Activated naive CD4-positive, alpha-beta T cell treated with anti-CD3 and anti-CD28 coated beads, Interleukin-2, amount 50 U/mL, for 16 hours (primary cell): ENCODE measurements at regions not wholly inside any gene's neighbourhood (a gene's known extent, or its start where the extent isn't known, plus 50 kb on each side); places are given as distances from the start of the nearest gene placed in this dataset.
"Not testable (repeated sequence)": the region's sequence is repeated elsewhere in the genome, so short reads cannot be mapped to it uniquely, and the experiment has no call there.

Experiments used
- DNase-seq: peaks from one replicate; pipeline ENCODE4 v3.0.0-alpha.2; 2020

- no peak for DNase-seq
Measured at GRCh38 chr5:91499943-91500531, 116.9 kb upstream of the ARRDC3 start.

- no peak for DNase-seq
Measured at GRCh38 chr5:91495699-91496098, 112.6 kb upstream of the ARRDC3 start.

DNA sequence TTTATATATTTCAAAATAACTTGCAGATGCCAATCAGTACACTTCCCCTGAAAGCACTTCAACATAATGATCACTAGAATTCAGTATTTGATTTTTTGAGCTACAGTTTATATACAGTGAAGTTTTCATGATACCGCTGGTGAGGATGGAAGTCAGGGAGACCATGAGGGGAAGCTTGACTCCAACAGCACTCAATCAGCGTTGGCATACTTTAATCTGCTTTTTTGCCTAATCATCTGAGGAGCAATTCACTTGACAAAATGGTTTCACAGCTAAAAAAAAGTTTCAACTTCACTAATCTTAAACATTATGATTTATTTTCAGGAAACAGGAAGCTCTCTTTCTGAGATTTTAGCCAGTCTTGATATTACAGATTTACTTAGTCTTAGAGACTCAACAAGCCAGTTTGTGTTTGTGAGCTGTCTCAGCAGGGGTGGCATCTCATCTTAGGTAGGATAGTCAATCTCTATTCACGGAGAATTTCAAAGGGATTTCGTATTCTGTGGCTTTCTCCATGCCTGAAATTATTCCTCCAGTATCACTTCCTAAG, 111.4 kb upstream of the ARRDC3 start:
- DNase-seq, result no peak

DNA sequence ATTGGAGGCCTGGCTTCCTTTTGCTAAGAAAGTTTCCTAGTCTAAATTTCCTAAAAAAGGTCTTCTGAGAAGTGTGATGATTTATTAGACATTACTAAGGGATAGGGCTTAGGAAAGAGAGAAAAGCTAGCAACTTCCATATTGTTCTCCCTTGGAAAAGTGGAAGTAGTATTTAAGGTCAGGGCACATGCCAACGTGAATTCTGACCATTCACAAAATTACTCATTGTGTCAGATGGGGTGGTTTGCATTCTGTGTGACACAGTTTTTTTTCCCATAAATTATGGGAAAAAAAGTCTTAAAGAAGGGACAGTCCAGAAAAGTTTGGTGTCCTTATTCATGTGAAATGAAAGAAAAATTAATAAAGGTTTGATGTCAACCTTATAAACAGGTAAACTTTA, 110.0 kb upstream of the ARRDC3 start:
- DNase-seq, result no peak

DNA sequence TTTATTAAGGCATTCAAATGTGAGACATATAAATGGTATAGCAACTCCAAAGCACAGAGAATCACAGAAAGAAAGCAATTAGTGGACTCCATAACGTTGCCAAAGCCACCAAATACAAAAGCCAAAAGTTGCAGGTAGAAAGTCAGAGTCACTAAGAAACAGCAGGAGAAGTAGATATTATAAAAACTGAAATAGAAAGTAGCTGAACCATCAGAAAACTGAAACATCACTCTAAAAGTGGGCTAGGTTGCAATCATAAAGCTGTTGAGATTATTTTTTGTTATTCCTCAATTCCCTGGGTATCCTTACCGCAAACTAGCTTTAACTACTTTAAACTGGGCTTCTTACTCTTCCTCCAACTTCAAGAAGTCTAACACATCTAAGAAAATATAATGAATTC, 108.1 kb upstream of the ARRDC3 start:
- DNase-seq, result no peak

- DNase-seq, result no peak
Measured at GRCh38 chr5:91490316-91490715, 107.2 kb upstream of the ARRDC3 start.

- DNase-seq, result no peak
Measured at GRCh38 chr5:91487420-91487819, 104.3 kb upstream of the ARRDC3 start.

DNA sequence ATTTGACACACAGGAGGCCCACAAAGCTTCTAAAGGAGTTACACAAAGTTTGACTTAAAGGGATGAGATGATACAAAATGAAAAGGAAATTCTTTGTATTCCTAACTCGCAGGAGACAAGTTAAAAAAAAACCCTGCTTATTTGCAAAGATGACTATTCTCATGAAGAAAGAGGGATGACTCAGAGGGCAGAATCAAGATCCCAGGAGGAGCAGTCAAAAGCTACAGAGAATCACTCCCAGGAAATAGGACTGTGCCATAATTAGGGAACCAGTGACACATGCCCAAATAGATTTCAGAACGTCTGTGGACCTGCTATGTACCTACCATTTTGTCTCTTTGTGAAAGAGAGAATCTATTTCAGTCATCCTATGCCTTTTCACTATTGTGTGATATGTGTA, 103.5 kb upstream of the ARRDC3 start:
- DNase-seq, result no peak

DNA sequence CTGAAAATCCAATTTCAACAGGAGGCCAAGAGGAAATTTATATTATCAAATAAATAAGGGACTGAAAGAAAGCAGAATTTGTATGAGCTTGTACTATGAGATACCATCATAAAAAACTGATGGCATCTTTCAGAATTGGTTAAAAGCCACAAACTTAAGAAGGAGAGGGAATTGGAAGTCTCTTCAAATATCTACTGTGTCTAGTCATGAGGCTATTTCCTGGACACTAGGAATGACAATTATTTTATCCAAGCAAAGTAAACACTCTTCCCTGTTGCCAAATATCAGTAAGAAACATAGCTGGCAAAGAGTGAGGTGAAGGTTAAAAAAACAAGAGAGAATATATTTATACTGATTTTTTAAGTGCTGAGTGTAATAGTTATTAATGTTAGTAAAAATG, 101.5 kb upstream of the ARRDC3 start:
- no peak for DNase-seq

DNA sequence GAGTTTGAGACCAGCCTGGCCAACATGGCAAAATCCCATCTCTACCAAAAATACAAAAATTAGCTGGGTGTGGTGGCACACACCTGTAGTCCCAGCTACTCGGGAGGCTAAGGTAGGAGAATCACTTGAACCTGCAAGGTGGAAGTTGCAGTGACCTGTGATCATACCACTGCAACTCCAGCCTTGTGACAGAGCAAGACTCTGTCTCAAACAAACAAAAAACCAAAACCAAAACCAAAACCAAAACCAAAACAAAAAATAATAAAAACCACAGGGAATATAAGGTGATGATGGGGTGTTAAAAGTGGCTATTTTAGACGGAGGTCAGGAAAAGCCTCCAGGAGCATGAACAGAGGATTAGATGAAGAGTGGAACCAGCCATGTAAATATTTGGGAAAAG, 96.3 kb upstream of the ARRDC3 start:
- DNase-seq, result not testable (repeated sequence)

DNA sequence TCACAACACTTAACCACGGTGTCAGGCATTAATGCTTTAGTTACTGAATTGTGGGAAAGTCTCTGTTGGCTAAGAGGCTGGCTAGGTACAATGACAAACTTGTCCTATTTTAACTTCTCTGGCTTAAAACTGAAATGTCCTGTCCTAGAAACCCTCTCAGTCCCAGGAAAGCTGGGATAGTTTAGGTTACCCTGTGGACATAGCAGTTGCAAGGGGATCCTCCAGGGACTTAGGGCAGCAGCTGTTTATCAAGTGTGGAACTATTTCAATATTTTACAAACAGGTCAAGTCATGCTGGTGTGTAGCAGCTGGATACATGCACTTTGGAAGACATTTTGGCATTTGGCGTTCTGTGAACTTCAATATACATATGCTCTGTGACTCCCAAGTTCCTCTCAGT, 95.0 kb upstream of the ARRDC3 start:
- DNase-seq, result no peak

DNA sequence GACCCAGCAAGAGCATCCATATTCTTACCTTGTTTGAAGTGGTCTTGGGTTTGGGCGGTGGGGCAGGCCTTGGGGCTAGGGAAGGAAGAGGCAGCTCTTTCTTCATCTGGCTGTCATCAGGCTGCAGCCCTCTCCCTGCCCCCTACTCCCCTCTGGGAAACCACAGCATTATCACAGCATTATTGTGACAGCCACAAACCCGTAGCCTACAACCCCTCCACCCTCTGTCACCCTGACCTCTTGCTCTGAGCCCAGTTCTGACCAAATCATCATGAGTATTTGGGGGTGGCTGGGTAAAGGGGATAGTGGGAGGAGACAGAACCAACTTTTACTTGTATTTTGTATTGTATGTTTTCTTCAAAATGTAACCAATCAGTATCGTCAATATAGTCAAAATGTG, 94.3 kb upstream of the ARRDC3 start:
- DNase-seq, result no peak

DNA sequence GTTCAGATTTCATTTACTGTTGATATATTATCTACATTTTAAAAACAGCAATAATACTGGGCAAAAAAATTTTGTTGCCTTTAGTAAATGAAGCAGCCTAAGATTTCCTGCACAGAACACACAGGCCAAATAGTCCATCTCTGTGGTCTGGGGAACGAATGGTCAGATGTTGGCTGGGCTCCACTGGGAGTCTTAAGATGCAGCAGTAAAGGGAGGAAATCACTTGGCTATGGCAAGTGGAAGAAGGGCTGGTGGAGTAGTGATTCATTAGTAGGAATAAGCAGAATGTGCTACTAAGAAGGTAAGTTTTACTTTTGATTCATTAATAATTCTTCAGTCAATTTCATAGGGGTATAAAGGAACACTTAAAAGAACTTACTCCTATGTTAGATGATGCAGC, 91.1 kb upstream of the ARRDC3 start:
- no peak for DNase-seq

- DNase-seq, result no peak
Measured at GRCh38 chr5:91472631-91473030, 89.5 kb upstream of the ARRDC3 start.

- DNase-seq, result no peak
Measured at GRCh38 chr5:91469517-91470165, 86.5 kb upstream of the ARRDC3 start.

DNA sequence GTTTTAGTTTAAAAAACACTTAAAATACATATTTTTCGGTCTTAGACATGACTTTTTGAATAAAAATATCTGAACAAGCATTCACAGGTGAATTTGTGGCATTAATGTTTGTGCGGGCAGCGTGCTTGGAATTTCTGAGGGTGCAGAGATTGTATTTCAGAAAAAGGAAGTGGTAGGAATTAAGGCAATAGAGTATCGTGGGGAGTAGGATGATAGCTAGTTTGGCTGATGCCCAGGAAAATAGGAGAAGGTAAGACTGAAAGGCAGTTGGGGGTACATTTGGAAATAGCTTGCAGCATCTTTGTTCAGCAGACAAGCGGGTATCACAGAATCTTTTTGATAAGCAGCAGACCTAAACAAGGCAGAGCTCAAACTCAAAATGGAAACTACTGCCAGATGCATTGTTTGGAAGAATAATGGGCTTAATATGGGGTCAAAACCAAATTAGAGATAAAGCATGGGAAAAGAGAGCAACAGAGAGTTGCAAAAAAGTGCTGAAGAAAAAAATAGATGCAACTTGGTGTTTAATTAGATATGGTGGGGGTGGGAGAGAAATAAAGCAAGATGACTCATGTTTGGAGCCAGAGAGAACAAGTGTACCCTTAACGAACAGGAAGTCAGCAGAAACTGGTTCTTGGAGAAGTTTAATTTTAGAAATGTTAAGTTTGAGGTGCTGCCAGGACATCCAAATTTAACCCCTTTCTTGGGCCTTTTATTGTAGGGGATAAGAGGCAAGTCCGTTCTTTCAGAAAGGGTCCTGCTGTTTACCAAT, 85.7 kb upstream of the ARRDC3 start:
- DNase-seq, result no peak

DNA sequence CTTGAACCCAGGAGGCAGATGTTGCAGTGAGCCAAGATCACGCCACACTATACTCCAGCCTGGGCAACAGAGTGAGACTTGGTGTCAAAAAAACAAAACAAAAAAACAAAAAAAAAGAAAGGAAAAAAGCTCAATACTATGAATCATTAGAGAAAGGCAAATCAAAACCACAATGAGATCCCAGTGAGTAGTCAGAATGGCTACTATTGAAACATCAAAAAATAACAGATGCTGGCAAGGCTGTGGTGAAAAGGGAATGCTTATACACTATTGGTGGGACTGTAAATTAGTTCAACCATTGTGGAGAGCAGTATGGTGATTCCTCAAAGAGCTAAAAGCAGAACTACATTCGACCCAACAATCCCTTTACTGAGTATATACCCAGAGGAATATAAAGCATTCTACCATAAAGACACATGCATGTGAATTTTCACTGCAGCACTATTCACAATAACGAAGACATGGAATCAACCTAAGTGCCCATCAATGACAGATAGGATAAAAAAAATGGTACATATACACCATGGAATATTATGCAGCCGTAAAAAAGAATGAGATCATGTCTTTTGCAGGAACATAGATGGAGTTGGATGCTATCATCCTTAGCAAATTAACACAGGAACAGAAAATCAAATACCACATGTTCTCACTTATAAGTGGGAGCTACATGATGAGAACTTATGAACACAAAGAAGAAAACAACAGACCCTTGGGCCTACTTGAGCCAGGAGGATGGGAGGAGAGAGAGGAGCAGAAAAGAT, 81.9 kb upstream of the ARRDC3 start:
- no peak for DNase-seq

DNA sequence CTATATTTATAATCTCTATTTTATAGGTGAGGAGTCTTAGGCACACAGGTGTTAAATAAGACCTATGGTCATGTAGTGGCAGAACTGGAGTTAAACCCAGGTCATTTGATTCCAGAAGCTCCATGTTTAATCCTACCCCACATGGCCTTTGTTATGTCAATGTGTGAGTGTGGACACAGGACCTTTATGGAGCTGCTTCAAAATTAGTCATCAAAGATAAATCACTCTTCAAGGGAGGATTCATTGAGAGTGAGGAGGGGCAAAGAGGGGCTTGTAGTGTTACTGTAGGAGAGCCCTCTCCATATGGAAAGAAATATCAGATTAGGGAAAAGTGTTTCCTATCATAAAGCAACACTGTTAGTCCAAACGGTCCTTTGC, 74.6 kb upstream of the ARRDC3 start:
- DNase-seq, result no peak

DNA sequence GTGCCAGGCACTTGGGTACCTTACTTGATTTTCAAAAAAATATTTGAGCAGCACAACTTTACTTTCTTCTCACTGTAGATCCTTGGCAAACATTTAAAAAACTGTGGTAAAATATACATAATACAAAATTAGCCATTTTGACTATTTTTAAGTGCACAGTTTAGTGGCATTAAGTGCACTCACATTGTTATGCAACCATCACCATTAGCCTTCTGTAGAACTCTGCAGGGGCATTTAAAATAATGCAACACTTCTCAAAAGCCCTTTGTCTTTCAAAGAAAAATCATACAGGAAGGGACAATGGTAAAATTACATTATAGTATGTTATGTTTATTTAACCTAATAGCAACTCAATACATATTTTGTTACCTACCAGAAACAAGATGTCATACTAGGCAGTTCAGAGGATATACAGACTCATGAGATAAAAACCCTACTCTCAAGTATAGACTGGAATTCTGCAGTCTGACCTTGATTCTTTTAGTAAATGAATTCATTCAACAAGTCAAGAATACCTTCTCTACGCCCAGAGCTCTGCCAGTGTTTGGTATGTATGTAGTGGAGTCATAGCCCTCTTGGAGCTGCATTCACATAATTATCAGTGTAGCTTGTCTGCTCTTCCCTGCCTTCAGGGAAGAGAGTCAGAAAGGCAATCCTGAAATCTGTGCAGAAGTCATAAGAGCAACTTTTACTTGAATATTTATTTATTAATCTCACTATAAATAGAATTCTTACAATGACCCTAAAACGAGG, 74.0 kb upstream of the ARRDC3 start:
- DNase-seq, result no peak

- no peak for DNase-seq
Measured at GRCh38 chr5:91449083-91449482, 66.0 kb upstream of the ARRDC3 start.

- DNase-seq, result not testable (repeated sequence)
Measured at GRCh38 chr5:91448079-91448478, 65.0 kb upstream of the ARRDC3 start.

- DNase-seq, result not testable (repeated sequence)
Measured at GRCh38 chr5:91446880-91447279, 63.8 kb upstream of the ARRDC3 start.
